CD4-positive, alpha-beta T cell (primary cell): ENCODE measurements at regions not wholly inside any gene's neighbourhood (a gene's known extent, or its start where the extent isn't known, plus 50 kb on each side); places are given as distances from the start of the nearest gene placed in this dataset.

Source experiments
- ATAC-seq: fragments of 200-7000 bp; cut with Tn5 transposase; one replicate; pipeline ENCODE4 v1.10.0; 2022; ENCODE audit warnings: mild to moderate bottlenecking; ENCODE audit not compliant: poor library complexity
- CTCF ChIA-PET: fragments of 350-600 bp; sonication (Branson Sonifier 250); formaldehyde crosslinking; loops from one replicate; lab custom pipeline; 2021; ENCODE audit warnings: antibody characterized with exemption, inconsistent platforms; lab: Charles Lee
- POLR2A ChIA-PET: fragments of 350-600 bp; sonication (Branson Sonifier 250); formaldehyde crosslinking; loops from one replicate; lab custom pipeline; 2021; ENCODE audit warnings: antibody characterized with exemption, inconsistent platforms; lab: Charles Lee
- DNase-seq, 14 experiments: peaks; one replicate each; pipeline ENCODE4 v3.0.0-alpha.2; 2013 to 2020; ENCODE audit warnings: mixed read lengths in 2 of 14
- H3K27ac ChIP-seq, 2 donors: one replicate each; pipeline versions ENCODE4 v1.5.1 to v1.7.0; 2013; ENCODE audit warnings: low read length in 2 of 2, low read depth in 1 of 2, mild to moderate bottlenecking in 1 of 2
- H3K27me3 ChIP-seq, 2 experiments: 1 replicate in 1 of 2; 2 replicates in 1 of 2; pipeline versions ENCODE4 v1.6.1 to v1.7.0; 2013; ENCODE audit warnings: low read length in 2 of 2, control low read depth in 1 of 2, mild to moderate bottlenecking in 1 of 2, moderate library complexity in 1 of 2; ENCODE audit not compliant: insufficient read depth in 2 of 2, control insufficient read depth in 1 of 2
- H3K36me3 ChIP-seq: one replicate; pipeline ENCODE4 v1.6.1; 2013; ENCODE audit warnings: low read length, control low read depth; ENCODE audit not compliant: insufficient read depth
- H3K4me1 ChIP-seq: one replicate; pipeline ENCODE4 v1.6.1; 2013; ENCODE audit warnings: low read length, control low read depth; ENCODE audit not compliant: insufficient read depth
- H3K4me3 ChIP-seq: one replicate; pipeline ENCODE4 v1.5.1; 2013; ENCODE audit warnings: mild to moderate bottlenecking, low read length, moderate library complexity
- H3K9me3 ChIP-seq, 2 experiments: 1 replicate in 1 of 2; 2 replicates in 1 of 2; pipeline versions ENCODE4 v1.6.1 to v1.7.0; 2013; ENCODE audit warnings: low read length in 2 of 2, mild to moderate bottlenecking in 2 of 2, control low read depth in 1 of 2, moderate library complexity in 1 of 2; ENCODE audit not compliant: control insufficient read depth in 1 of 2, insufficient read depth in 1 of 2
- H3K27ac Mint-ChIP-seq: one replicate; pipeline ENCODE4 v1.8.0; 2020; ENCODE audit warnings: mixed read lengths
- H3K27me3 Mint-ChIP-seq: one replicate; pipeline ENCODE4 v1.8.0; 2021; ENCODE audit warnings: mixed read lengths
- H3K36me3 Mint-ChIP-seq: one replicate; pipeline ENCODE4 v1.8.0; 2021; ENCODE audit warnings: low read depth, mixed read lengths
- H3K4me1 Mint-ChIP-seq: one replicate; pipeline ENCODE4 v1.8.0; 2021; ENCODE audit warnings: low read depth, mixed read lengths
- H3K4me3 Mint-ChIP-seq: one replicate; pipeline ENCODE4 v1.8.0; 2020; ENCODE audit warnings: mild to moderate bottlenecking, mixed read lengths
- H3K9me3 Mint-ChIP-seq: one replicate; pipeline ENCODE4 v1.8.0; 2020; ENCODE audit warnings: mixed read lengths
- CTCF ChIP-seq: fragments of 200-600 bp; IDR thresholded peaks from one replicate; pipeline ENCODE4 v1.8.0; 2022; ENCODE audit warnings: antibody characterized with exemption, mild to moderate bottlenecking
- intact Hi-C, 2 experiments: fragments of 100-400 bp; cut with DNase I in 1 of 2; cut with micrococcal nuclease in 1 of 2; formaldehyde crosslinking; loops; one replicate each; pipeline versions ENCODE4 v1.15.1 to v1.9.0; 2023 to 2025; cut with DNase I, micrococcal nuclease

- no peak overlapping the region for H3K27ac ChIP-seq
- no peaks in the 10 kb centered on the region for H3K27me3 ChIP-seq
- CTCF ChIA-PET, result no interaction called here
- no peaks in the 10 kb centered on the region for H3K4me1 ChIP-seq
- H3K4me3 ChIP-seq, result no peak overlapping the region
- Mint-ChIP-seq H3K27me3 (peaks cover 4% of the 10 kb centered on the region), H3K27ac (no peak overlapping the region), H3K9me3 (peaks cover 6% of the 10 kb centered on the region), H3K36me3 (no peaks in the 10 kb centered on the region), H3K4me3 (no peak overlapping the region), H3K4me1 (no peaks in the 10 kb centered on the region)
- peaks cover 0 to 7% of the 10 kb centered on the region in 2 experiments for H3K9me3 ChIP-seq
- no peak for ATAC-seq
- DNase-seq, result no peak
- no peaks in the 10 kb centered on the region for H3K36me3 ChIP-seq
- POLR2A ChIA-PET, result no interaction called here
- no peak for TF ChIP-seq CTCF
- intact Hi-C loops, result no loop called here
Observed at GRCh38 chr5:124438026-124438902, 308.2 kb downstream of the ZNF608 start.

GRCh38 chr5:124436294-124436693, 310.1 kb downstream of the ZNF608 start:
- Mint-ChIP-seq H3K9me3 (peaks cover 8% of the 10 kb centered on the region), H3K27me3 (peaks cover 4% of the 10 kb centered on the region), H3K4me3 (no peak overlapping the region), H3K36me3 (no peaks in the 10 kb centered on the region), H3K4me1 (no peaks in the 10 kb centered on the region), H3K27ac (no peak overlapping the region)
- H3K36me3 ChIP-seq, result no peaks in the 10 kb centered on the region
- peaks cover 0 to 7% of the 10 kb centered on the region in 2 experiments for H3K9me3 ChIP-seq
- no peak for DNase-seq
- no peak overlapping the region for H3K4me3 ChIP-seq
- TF ChIP-seq CTCF, result no peak
- ATAC-seq, result no peak
- POLR2A ChIA-PET, result no interaction called here
- H3K4me1 ChIP-seq, result no peaks in the 10 kb centered on the region
- H3K27ac ChIP-seq, result no peak overlapping the region
- CTCF ChIA-PET, result no interaction called here
- intact Hi-C loops, result no loop called here
- H3K27me3 ChIP-seq, result no peaks in the 10 kb centered on the region

- peaks cover 11% of the 10 kb centered on the region for H3K9me3 Mint-ChIP-seq
- Histone ChIP-seq H3K27ac (no peak overlapping the region), H3K9me3 (peaks cover 0 to 4% of the 10 kb centered on the region in 2 experiments), H3K27me3 (no peaks in the 10 kb centered on the region), H3K36me3 (no peaks in the 10 kb centered on the region), H3K4me1 (no peaks in the 10 kb centered on the region), H3K4me3 (no peak overlapping the region)
- no peak overlapping the region for H3K27ac Mint-ChIP-seq
- ChIA-PET POLR2A (no interaction called here), CTCF (no interaction called here)
- H3K36me3 Mint-ChIP-seq, result no peaks in the 10 kb centered on the region
- no peak for DNase-seq
- intact Hi-C loops, result no loop called here
- H3K4me3 Mint-ChIP-seq, result no peak overlapping the region
- no peaks in the 10 kb centered on the region for H3K4me1 Mint-ChIP-seq
- H3K27me3 Mint-ChIP-seq, result no peaks in the 10 kb centered on the region
- no peak for ATAC-seq
- no peak for TF ChIP-seq CTCF
Observed at GRCh38 chr5:124433170-124433569, 313.3 kb downstream of the ZNF608 start.
